ENCODE measurements at regions not wholly inside any gene's neighbourhood (a gene's known extent, or its start where the extent isn't known, plus 50 kb on each side); places are given as distances from the start of the nearest gene placed in this dataset.

DNA sequence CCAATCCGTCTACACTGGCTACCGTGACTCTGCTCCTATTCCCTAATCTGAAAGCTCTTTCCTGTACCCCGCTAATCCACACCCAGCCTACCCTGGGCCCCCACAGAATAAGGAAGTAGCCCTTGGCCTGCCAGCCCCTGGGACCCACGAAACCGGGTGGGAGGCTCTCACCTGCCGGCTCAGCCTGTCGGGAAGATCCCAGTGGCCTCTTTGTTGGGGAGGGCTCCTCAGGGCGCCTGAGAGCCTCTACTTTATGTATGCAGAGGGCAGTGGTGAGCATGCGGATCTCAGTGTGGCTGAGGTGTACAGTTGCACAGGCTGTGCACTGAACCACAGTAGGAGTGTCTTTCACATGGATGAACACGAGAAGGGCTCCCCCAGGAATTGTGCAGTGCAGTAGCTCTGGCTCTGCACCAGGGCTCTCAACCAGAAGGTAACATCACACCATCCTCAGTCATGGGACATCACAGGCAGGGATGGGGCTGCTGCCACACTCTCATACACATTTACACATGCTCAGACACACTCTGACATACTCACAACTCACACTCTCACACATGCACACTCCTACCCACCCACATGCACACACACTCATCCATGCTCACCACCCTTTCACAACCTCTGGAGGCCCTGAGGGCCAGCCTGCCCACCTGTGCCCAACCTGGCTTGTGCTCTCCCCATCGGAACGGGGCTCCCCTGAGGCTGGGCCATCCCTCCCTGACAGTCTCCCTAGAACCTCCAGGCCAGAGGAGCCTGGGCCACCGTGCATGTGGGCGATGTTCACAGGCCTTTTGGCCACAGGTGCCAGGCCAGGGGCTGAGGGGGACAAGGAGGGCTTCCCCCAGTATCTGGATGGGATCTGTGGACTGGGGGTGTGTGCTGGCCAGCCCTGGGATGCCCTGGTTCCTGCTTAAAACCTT is 135.0 kb downstream of the URI1 start:
- no peak overlapping the region for H3K27ac Mint-ChIP-seq
- H3K27me3 Mint-ChIP-seq, result peaks cover 7% of the 10 kb centered on the region
- ATAC-seq (ENCODE audit: low read depth) (no peak), DNase-seq (ENCODE audit: low spot score in 2 of 2) (no peak)
- H3K4me1 Mint-ChIP-seq, result no peaks in the 10 kb centered on the region
- peaks cover 5% of the 10 kb centered on the region for H3K9me3 Mint-ChIP-seq
- no peaks in the 10 kb centered on the region for H3K36me3 Mint-ChIP-seq
- no peak overlapping the region for H3K4me3 Mint-ChIP-seq

DNA sequence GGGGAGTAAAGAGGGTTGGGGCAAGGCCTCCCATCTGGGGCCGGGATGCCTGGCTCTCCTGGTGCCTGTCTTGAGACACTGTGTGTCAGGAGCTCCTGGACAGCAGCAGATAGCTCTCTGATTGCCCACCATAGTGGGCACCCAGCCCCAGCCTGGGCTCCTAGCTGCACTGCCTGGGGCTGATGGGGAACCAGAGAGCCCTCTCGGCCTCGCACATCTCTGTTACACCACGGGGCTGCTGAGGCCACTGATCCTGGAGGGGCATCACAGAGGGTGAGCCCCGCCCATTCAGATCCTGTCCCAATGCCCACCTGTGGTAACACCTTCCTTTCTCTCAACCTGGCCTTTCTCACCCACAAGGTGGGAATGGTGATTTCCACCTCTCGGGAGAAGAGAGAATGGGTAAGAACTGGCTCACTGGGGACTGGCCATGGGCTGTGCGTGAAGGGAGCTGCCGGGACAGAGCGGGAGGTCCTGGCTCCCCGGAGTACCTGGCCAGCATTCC is 135.9 kb downstream of the URI1 start:
- Mint-ChIP-seq H3K36me3 (no peaks in the 10 kb centered on the region), H3K27ac (no peak overlapping the region), H3K9me3 (peaks cover 5% of the 10 kb centered on the region), H3K4me3 (no peak overlapping the region), H3K27me3 (peaks cover 9% of the 10 kb centered on the region), H3K4me1 (no peaks in the 10 kb centered on the region)
- no peak for ATAC-seq (ENCODE audit: low read depth)
- DNase-seq (ENCODE audit: low spot score in 2 of 2), result no peak

DNA sequence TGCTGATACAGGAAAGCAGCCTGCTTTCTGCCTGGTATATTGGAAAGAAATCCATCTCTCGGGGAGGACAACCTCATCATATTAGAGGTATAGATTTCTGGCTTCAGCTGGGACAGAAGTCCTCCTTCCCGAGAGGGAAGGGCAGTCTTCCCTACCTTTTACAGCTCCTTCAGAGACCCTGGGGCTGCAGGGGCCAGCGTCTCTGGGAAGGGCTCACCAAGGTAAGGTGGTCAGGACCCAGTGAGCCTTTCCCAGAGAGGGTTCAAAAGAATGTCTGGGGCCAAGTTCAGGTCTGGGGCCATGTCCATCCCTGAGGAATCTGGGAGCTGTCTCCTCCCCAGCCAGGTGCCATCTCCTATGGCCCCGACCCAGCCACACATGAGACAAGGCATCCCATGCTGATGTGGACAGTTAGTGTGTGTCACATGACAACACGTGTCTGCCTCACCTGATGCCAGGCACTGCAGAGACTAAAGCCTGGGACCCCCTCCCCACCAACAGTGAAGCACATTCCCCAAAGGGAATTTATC is 136.4 kb downstream of the URI1 start:
- peaks cover 5% of the 10 kb centered on the region for H3K9me3 Mint-ChIP-seq
- ATAC-seq (ENCODE audit: low read depth) (no peak), DNase-seq (ENCODE audit: low spot score in 2 of 2) (no peak)
- no peaks in the 10 kb centered on the region for H3K4me1 Mint-ChIP-seq
- peaks cover 9% of the 10 kb centered on the region for H3K27me3 Mint-ChIP-seq
- no peak overlapping the region for H3K27ac Mint-ChIP-seq
- H3K36me3 Mint-ChIP-seq, result no peaks in the 10 kb centered on the region
- H3K4me3 Mint-ChIP-seq, result no peak overlapping the region

DNA sequence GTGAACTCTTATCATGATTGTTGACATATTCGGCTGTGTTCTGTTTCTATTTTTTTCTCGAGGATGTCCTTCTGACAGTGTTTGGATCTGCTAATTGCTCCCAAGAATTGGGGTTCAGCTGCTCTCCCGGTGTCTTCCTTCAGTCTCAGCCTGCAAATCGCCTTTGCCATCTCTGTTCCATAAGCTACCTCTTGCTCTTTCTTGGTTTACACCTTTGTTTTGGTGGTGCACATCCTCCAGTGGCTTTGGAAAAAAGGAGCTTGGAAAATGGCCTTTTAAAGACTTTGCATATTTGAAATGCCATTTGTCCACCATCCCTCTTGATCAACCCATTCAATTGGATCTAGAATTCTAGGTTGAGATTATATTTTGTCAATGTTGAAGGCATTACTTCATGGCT is 137.2 kb downstream of the URI1 start:
- no peak for DNase-seq (ENCODE audit: low spot score in 2 of 2)
- Mint-ChIP-seq H3K4me1 (no peaks in the 10 kb centered on the region), H3K4me3 (no peak overlapping the region), H3K27me3 (peaks cover 7% of the 10 kb centered on the region), H3K9me3 (peaks cover 5% of the 10 kb centered on the region), H3K27ac (no peak overlapping the region), H3K36me3 (no peaks in the 10 kb centered on the region)
- no peak for ATAC-seq (ENCODE audit: low read depth)

DNA sequence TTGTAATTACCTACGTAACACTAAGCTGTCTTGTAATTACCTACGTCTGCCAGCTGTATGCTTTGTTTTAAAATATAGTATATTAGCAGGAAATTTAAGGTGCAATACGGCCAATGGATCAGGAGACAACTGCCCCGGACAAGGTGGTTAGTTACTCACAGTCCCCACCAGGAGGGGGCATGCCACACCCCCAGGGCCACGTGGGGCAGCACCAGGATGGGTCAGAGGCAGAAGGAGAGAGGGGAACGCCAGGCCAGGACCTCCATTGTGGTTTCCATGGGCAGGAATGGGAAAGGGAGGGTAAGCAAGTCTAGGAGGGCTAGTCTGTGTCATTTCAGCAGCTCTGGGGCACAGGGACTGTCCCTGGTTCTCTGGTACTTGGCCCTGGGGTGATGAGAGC is 140.1 kb downstream of the URI1 start:
- ATAC-seq (ENCODE audit: low read depth), result no peak
- Mint-ChIP-seq H3K4me1 (no peaks in the 10 kb centered on the region), H3K9me3 (peaks cover 5% of the 10 kb centered on the region), H3K36me3 (no peaks in the 10 kb centered on the region), H3K4me3 (no peak overlapping the region), H3K27ac (no peak overlapping the region), H3K27me3 (peaks cover 6% of the 10 kb centered on the region)
- DNase-seq (ENCODE audit: low spot score in 2 of 2), result no peak

DNA sequence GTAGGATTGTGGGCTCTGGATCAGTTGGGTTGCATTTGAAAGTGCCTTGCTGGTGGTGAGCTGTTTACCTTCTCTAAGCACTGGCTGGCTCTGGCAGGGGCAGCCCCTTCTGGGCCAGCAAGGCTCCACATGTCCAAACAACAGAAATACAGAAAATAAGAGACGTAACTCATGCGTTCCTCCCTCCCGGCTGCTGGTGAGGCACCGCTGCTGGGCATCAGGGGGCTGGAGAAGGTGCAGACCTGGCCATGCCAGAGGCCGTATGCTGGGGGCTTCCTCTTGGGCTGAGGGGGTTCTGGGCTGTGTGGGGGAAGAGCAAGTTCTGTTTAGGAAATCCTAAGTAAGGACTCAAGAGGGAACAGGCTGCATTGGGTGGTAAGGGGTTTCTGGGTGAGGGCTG is 140.6 kb downstream of the URI1 start:
- Mint-ChIP-seq H3K4me1 (no peaks in the 10 kb centered on the region), H3K9me3 (peaks cover 5% of the 10 kb centered on the region), H3K27ac (no peak overlapping the region), H3K4me3 (no peak overlapping the region), H3K36me3 (no peaks in the 10 kb centered on the region), H3K27me3 (peaks cover 3% of the 10 kb centered on the region)
- ATAC-seq (ENCODE audit: low read depth) (no peak), DNase-seq (ENCODE audit: low spot score in 2 of 2) (no peak)

DNA sequence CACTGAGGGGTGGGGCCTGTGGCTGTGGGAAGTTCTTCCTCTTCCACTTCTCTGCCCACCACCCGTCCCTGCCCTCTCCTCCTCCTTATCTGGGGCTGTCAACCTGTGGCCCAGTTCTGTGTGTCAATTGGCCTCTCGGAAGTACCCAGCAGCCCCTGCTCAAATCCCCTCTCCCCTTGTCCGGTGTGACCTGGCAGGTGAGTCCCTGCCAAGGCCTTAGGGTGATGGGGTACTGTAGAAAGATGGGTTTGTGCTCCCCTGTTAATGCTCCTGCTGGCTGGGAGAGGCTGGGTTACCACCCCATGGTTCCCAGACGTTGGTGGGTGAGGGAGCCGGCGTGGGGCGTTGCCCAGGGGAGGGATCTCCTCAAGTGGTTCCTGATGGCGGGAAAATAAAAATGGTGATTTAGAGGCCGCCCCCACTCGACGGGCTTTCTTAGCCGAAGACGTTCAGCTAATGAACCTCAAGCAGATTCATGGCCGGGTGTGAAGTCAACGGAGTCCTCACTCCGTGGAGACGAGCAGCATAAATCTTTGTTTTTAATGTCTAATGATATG is 141.2 kb downstream of the URI1 start:
- H3K36me3 Mint-ChIP-seq, result no peaks in the 10 kb centered on the region
- H3K4me1 Mint-ChIP-seq, result no peaks in the 10 kb centered on the region
- DNase-seq (ENCODE audit: low spot score in 2 of 2) (no peak), ATAC-seq (ENCODE audit: low read depth) (no peak)
- no peak overlapping the region for H3K27ac Mint-ChIP-seq
- peaks cover 5% of the 10 kb centered on the region for H3K9me3 Mint-ChIP-seq
- no peak overlapping the region for H3K4me3 Mint-ChIP-seq
- H3K27me3 Mint-ChIP-seq, result peaks cover 3% of the 10 kb centered on the region

DNA sequence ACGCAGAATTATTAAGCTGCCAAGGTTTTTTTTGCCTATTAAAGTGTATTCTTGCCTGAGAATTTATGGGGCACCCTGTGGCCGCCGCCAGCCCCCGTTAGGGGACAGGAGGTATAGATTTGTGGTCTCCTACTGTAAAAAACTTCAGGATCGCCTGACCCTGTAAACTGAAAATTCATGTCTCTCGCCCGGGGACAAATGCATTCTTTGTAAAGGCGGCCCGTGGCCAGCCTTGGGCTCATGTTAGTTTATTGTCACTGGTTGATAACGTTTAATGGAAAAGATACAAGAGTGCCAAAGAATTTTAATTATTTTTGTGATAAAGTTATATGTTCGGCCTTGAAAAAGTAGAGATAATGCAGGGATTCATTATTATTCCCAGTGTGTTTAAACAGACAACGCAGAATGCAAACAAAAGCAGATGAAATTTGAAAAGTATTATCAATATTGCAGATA is 141.7 kb downstream of the URI1 start:
- ATAC-seq (ENCODE audit: low read depth), result no peak
- no peak overlapping the region for H3K27ac Mint-ChIP-seq

DNA sequence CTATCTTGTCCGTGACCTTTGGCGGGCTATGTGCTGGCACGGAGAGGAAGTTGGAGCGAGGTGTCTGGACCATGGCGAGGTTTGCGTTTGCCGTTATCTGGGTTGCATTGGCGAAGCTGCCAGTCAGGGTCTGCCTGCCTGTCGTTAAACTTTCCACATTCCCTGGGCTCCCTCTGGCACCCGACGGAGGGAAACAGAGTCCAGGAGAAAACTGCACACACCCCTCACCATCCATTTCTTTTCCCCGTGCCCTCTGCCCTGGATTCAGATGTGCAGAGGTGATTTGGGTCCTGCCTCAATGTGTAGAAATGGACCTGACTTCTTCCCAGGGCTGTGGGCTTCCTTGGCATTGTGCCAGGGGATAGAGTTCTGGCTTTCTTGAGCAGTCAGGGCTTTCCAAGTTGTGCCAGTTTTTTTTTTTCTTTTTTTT is 142.4 kb downstream of the URI1 start:
- Mint-ChIP-seq H3K36me3 (no peaks in the 10 kb centered on the region), H3K4me1 (no peaks in the 10 kb centered on the region), H3K27ac (no peak overlapping the region), H3K27me3 (peaks cover 3% of the 10 kb centered on the region), H3K9me3 (peaks cover 5% of the 10 kb centered on the region), H3K4me3 (no peak overlapping the region)
- ATAC-seq (ENCODE audit: low read depth) (no peak), DNase-seq (ENCODE audit: low spot score in 2 of 2) (no peak)

More for the DNA sequence above, 141.7 kb downstream of the URI1 start:
- Mint-ChIP-seq H3K4me1 (no peaks in the 10 kb centered on the region), H3K4me3 (no peak overlapping the region), H3K27me3 (peaks cover 3% of the 10 kb centered on the region), H3K9me3 (peaks cover 5% of the 10 kb centered on the region), H3K36me3 (no peaks in the 10 kb centered on the region)
- no peak for DNase-seq (ENCODE audit: low spot score in 2 of 2)

DNA sequence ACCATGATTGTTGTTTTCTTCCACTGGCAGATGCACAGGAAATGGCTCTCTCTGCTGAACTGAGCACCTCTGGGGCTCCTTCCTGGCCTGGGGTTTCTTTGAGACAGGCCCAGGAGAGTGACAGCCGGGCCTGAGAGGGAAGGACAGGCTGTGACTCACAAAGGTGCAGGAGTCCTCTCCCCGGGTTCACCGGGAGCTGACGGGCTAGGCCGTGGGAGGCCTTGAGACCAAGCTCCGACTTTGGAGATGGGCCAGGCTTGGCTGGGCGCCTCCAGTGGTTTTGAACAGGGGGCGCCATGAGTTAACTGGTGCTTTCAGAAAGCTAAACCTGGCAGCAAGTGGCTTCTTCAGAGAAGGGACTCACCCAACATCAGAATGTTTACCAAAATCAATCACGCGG is 143.4 kb downstream of the URI1 start:
- DNase-seq (ENCODE audit: low spot score in 2 of 2) (no peak), ATAC-seq (ENCODE audit: low read depth) (no peak)
- peaks cover 3% of the 10 kb centered on the region for H3K9me3 Mint-ChIP-seq
- H3K27ac Mint-ChIP-seq, result no peak overlapping the region
- H3K36me3 Mint-ChIP-seq, result no peaks in the 10 kb centered on the region
- H3K4me3 Mint-ChIP-seq, result no peak overlapping the region
- no peaks in the 10 kb centered on the region for H3K4me1 Mint-ChIP-seq
- peaks cover 2% of the 10 kb centered on the region for H3K27me3 Mint-ChIP-seq

DNA sequence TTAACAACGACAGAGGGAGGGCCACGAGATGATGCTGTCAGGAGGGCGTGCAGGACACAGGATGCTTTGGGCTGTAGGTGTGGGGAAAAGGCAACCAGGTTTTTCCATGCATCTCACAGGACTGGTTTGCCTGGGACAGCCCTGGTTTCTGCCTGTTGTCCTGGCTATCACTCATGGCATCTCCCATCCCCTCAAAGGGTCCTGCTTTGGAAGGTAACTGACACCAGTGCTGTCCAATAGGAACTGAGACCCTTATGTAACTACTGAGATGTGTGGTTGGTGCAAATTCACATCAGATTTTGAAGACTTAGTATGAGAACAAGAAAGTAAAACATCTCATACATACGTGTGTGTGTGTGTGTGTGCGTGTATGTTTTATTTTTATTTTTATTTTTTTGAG is 144.2 kb downstream of the URI1 start:
- Mint-ChIP-seq H3K27ac (no peak overlapping the region), H3K4me1 (no peaks in the 10 kb centered on the region), H3K27me3 (peaks cover 2% of the 10 kb centered on the region), H3K4me3 (no peak overlapping the region), H3K9me3 (peaks cover 3% of the 10 kb centered on the region), H3K36me3 (no peaks in the 10 kb centered on the region)
- ATAC-seq (ENCODE audit: low read depth), result no peak
- no peak for DNase-seq (ENCODE audit: low spot score in 2 of 2)

DNA sequence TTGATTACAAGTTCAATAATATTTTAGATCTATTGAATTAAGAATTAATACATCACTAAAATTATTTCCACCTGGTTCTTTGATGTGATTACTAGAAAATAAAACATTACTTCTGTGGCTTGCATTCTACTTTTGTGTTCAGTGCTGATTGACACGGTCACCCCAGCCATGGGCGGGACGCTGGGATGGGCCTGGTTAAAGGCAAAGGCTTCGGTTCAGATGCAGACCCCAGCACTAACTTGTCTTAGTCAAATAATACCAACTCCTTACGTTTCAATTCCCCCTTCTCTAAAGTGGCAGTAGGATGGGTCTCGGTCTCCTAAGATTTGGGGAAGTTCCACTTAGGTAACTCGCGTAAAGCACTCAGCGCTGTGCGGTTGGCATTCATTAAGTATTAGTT is 144.9 kb downstream of the URI1 start:
- Mint-ChIP-seq H3K4me1 (no peaks in the 10 kb centered on the region), H3K36me3 (no peaks in the 10 kb centered on the region), H3K27me3 (peaks cover 2% of the 10 kb centered on the region), H3K4me3 (no peak overlapping the region), H3K9me3 (peaks cover 1% of the 10 kb centered on the region), H3K27ac (no peak overlapping the region)
- DNase-seq (ENCODE audit: low spot score in 2 of 2) (no peak), ATAC-seq (ENCODE audit: low read depth) (no peak)

DNA sequence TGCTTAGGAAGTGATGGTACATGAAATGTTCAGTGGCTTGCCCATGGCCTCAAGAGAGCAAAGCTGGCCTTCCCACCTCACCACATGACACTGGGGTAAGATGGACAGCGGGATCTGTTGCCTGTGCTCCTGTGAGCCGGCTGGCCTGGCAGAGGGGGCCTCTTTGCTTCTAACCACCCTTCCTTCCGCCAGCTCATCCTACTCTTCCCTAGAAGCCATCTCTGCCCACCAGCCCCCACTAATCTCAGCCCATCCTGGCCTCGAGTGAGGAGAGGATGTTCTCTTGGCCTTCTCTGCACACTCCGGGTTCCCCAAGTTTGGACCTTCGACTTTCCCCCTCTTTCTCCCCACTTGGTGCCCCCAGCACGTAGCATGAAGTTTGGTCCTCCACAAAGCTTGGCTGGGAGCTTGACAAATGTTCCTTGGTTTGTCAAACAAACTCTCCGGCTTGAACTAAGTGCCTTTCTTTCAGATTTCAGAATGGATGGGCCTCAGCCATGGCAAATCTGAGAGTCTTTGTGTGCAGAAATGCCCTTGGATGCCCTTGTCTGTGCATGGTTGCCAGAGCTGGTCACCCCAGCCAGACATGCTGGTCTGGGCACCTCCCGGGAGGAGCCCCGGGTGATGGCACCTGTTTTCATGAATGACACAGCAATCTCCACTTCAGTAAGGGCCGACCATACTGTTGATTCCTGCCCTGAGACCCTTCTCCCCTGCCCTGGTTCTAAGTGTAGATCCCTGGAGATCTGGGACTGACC is 145.5 kb downstream of the URI1 start:
- H3K36me3 Mint-ChIP-seq, result no peaks in the 10 kb centered on the region
- DNase-seq (ENCODE audit: low spot score in 2 of 2) (no peak), ATAC-seq (ENCODE audit: low read depth) (no peak)
- H3K27ac Mint-ChIP-seq, result no peak overlapping the region
- no peaks in the 10 kb centered on the region for H3K4me1 Mint-ChIP-seq
- no peak overlapping the region for H3K4me3 Mint-ChIP-seq
- H3K27me3 Mint-ChIP-seq, result peaks cover 2% of the 10 kb centered on the region
- H3K9me3 Mint-ChIP-seq, result peaks cover 1% of the 10 kb centered on the region

DNA sequence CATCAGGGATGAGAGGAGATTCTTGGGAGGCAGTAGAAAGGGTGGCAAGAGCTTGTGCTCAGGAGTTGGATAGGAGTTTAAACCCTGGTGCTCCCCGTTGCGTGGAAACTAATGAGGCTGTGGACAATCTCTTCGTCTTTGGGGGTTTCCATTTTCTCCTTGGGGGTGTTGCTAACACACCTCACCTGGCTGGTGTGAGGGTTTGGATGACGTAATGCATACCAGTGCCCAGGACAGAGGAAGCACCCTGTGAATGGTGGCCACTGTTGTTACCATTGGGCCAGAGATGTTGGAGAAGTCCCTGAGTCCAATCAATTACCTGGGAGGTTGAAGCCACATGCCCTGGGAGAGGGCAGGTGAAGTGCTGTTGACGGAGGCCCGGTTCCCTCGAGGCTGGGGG is 146.5 kb downstream of the URI1 start:
- no peaks in the 10 kb centered on the region for H3K27me3 Mint-ChIP-seq
- DNase-seq (ENCODE audit: low spot score in 2 of 2), result no peak
- peaks cover 1% of the 10 kb centered on the region for H3K9me3 Mint-ChIP-seq
- no peaks in the 10 kb centered on the region for H3K36me3 Mint-ChIP-seq
- H3K27ac Mint-ChIP-seq, result no peak overlapping the region
- ATAC-seq (ENCODE audit: low read depth), result no peak
- no peaks in the 10 kb centered on the region for H3K4me1 Mint-ChIP-seq
- no peak overlapping the region for H3K4me3 Mint-ChIP-seq

All from memory B cell (primary cell).